GM23248 (cell line): ENCODE measurements at regions not wholly inside any gene's neighbourhood (a gene's known extent, or its start where the extent isn't known, plus 50 kb on each side); places are given as distances from the start of the nearest gene placed in this dataset.

ENCODE experiments used
- EZH2 ChIP-seq: fragments of 200-600 bp; sonication (generic); IDR thresholded peaks from 2 replicates; pipeline ENCODE4 v1.6.1; 2018; ENCODE audit warnings: antibody characterized with exemption, mild to moderate bottlenecking; ENCODE audit not compliant: insufficient read depth, poor library complexity, severe bottlenecking
- EZH2phosphoT487 ChIP-seq: fragments of 200-600 bp; sonication (generic); IDR thresholded peaks from 2 replicates; pipeline ENCODE4 v1.6.1; 2018; ENCODE audit warnings: antibody characterized with exemption, moderate library complexity, mild to moderate bottlenecking, low read depth; ENCODE audit not compliant: insufficient read depth

GRCh38 chr2:17030047-17030446, 364.4 kb upstream of the CYRIA start:
- TF ChIP-seq EZH2 (no peak), EZH2phosphoT487 (no peak)
